HTERT RPE-1 (cell line): ENCODE measurements at regions not wholly inside any gene's neighbourhood (a gene's known extent, or its start where the extent isn't known, plus 50 kb on each side); places are given as distances from the start of the nearest gene placed in this dataset.

Source experiments
- in situ Hi-C: fragments of 300-500 bp; cut with MboI; formaldehyde crosslinking; loops from 4 replicates; pipeline ENCODE4 v1.14.3; 2020; ENCODE audit warnings: low sequenced_read_pairs

DNA sequence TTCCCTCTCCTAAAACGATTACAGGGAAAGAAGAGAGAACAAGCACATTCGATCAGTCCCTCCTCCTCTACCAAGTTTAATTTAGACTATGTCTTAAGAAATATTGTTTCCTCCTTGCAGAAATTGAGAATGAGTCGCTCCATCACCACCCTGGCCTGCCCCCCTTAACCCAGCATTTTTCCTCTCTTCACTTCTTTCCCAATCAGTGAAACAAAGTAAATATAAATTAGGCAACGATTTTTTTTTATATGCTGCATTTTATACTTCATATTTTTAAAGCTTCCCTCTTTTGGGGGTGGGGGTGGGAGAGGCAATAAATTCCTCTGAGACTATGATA is 300.0 kb downstream of the SPRY2 start:
- in situ Hi-C loops: no loop called here

DNA sequence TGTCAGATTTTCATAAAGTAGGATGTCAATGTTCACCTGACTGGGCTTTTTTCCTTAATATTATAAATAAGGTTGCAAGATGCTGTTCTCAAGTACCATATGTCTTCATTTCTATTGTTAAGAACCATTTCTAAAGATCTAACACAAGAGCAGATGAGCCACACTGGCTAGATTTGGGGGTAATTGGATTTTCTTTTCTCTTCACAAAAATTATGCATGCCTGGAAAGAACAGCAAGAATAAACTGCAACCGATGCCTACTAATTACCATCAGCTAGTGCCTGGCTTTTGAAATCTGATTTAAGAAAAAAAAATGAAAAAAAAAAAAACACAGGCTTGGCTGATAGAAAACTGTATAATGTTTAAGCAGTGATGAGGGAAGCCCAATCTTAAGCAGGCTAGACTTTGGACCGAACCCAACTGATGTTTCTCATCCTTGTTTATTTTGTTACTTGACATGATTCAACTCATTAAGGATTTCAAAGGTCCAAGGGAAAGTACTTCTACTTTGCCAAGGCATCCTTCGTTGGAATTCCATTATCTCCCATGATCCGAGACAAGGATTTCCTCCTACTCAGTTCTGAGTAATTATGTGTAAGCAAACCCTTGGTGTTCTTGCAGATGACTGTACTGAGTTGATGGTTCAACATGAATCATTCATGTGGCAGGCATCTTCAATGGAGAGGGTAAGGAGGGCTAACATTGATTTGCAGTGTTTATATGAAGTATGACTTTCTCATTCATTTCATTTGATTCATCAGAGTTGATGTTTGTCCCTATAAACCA is 300.5 kb downstream of the SPRY2 start:
- in situ Hi-C loops: no loop called here

GRCh38 chr13:80039000-80039399 is 301.9 kb downstream of the SPRY2 start:
- in situ Hi-C loops: no loop called here

DNA sequence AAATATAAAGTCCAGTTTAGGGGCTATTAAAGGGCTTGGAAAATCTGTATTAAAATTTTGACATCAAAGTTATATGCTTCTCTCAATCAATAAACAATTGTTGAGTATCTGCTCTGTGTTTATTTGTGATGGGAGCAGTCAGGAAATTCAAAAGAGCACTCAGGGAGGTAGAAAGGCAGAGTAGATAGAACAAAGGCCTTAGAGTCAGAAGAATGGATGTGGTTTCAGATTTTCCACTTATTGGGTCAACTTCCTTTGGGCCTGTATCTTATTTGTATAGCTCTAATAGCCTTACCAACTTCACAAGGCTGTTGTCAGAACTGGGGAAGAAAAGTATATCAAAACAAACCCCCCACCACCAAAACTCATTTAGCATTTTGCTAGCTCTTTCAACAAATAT is 302.6 kb downstream of the SPRY2 start:
- in situ Hi-C loops: no loop called here

DNA sequence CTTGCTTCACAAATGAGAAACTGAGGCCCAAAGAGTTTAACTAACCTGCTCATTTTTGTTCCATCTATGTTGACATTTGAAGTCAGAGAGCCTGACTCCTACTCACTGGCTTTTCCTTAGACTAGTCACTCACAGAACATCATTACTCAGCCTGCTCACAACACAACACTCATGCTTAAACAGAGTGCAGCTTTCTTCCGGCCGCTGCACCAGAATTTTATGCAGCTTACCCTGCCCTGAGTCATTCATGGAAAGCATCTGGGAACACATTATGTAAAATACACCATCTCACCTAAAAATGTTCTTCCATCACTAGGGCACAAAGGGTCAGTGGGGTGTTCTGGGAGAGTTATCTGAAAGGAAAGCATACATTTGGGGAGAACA is 303.4 kb downstream of the SPRY2 start:
- in situ Hi-C loops: no loop called here

DNA sequence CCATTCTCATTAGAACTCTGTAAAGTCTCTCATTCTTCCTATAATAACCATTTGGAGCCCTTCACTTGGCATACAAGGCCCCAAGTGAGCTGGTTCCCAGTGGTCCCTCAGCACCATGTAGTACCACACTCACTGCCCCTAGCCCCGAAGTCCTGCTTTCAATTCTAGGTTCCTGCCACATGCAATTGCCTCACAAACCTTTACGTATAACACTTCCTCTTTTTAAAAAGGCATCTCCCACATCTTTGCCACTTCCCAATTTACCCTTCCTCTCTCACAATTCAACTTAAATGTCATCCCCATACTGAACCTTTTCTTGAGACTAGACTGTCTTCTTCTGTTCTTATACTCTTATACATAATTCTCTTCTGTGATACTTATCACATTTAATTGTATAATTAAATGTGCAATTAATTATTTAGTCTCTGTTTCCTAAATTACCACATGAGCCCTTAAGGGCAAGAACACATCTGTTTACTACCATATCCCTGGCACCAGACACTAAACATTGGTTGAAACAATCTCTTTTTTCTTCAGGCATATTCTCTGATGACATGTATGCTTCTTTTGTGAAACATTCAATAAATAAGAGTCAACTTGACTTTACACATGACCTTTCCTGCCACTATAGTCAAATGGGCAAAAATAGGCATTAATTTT is 304.0 kb downstream of the SPRY2 start:
- in situ Hi-C loops: no loop called here

- in situ Hi-C loops: no loop called here
Measured at GRCh38 chr13:80035096-80035495, 305.8 kb downstream of the SPRY2 start.

DNA sequence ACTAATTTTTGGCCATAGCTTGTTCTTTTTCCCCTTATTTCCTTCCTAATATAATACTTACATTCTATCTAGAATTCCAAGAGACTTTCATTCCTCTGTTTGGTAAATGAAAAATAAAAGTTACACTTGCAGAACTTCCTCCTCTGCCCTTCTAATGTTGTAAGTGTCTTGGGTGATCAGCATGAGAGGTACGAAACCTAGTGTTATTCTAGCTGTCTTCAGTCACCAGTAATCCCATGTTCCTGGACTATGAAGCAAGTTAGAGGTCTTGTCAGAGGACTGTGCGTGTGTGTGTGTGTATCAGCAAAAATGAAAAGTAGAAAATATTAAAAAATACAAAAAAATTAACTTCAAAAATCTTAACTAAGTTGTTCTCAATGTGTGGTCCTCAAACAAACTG is 307.0 kb downstream of the SPRY2 start:
- in situ Hi-C loops: no loop called here

DNA sequence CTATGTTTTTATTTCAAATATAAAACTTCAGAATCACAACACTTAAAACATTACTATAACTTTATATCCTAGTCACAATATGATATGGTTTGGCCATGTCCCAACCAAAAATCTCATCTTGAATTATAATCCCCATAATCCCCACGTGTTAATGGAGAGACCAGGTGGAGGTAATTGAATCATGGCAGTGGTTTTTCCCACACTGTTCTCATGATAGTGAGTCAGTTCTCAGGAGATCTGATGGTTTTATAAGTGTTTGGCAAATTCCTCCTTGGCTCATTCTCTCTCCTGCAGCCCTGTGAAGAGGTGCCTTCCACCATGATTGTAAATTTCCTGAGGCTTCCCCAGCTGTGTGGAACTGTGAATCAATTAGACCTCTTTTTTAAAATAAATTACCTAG is 307.6 kb downstream of the SPRY2 start:
- in situ Hi-C loops: no loop called here

GRCh38 chr13:80030491-80030890 is 310.4 kb downstream of the SPRY2 start:
- in situ Hi-C loops: no loop called here

DNA sequence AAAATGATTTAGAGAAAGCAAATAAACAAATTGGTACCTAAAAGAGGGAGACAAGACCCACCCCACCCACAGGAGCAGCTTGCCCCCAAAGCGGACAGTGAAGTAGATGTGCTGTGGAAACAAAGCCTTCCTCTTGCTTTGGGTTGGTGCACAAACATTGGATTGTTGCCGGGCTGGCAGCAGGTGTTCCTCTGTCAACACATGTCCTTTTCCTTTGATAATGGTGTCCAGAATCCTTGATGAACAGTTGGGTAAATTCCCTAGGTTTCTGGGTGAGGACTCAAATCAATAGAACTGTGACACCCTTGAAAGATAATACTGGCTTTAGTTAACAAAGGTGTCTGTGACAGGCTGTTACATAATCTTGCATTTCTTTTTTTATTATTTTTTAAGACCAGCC is 311.8 kb downstream of the SPRY2 start:
- in situ Hi-C loops: no loop called here

- in situ Hi-C loops: no loop called here
Measured at GRCh38 chr13:80022146-80022545, 318.8 kb downstream of the SPRY2 start.

DNA sequence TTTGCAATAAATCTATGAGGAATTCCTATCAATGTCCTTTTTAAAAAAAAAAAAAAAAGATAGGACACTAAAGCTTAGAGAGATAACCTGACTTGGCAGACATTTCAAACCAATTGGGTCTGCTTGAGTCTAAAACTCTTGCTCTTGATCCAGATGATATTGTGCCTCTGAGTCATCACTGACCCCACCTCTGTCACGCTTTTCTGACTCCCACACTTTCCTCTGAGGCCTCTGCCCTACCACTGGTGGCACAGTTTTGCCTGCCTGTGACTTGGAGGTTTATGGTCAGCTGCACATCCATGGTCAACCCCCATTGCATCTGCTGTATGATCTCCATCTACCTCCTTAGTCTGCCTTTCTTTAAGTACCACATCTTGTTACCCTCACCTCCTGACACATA is 328.7 kb downstream of the SPRY2 start:
- in situ Hi-C loops: no loop called here

DNA sequence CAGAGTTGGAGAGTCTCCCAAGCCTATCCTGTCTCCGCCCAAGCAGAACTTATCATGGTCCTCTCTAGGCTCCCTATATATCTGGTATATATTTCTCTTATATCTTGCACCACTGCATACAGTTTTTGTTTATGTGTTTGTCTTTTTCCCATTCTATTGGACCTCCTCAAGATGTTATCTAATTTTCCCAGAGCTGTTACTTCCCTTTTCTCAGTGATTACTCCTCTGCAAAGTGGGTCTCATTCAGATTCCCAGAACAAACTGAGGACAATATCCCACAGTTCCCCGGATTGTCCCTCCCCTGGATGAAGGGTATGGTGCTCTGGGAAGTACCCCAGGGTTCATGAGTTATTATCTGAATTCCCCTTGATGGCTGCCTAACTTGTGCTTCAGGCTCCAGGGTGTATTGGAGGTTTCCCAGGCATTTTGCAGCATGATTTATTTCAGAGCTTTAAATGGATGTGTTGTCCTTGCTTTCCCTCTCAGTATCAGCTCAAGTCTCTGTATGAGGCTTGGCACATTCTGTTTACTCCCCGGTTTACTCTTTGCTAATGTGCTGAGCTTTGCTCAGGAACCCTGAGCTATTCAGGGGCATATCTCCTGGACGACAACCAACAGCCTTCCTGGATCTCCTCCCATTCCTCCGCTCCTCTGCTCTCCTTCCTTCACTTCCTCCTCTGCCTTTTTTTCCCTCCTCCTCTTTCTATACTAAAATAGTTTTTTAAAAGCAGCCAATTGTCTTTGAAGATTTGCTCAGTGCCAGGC is 329.3 kb downstream of the SPRY2 start:
- in situ Hi-C loops: no loop called here

- in situ Hi-C loops: no loop called here
Measured at GRCh38 chr13:80010846-80011245, 330.1 kb downstream of the SPRY2 start.

DNA sequence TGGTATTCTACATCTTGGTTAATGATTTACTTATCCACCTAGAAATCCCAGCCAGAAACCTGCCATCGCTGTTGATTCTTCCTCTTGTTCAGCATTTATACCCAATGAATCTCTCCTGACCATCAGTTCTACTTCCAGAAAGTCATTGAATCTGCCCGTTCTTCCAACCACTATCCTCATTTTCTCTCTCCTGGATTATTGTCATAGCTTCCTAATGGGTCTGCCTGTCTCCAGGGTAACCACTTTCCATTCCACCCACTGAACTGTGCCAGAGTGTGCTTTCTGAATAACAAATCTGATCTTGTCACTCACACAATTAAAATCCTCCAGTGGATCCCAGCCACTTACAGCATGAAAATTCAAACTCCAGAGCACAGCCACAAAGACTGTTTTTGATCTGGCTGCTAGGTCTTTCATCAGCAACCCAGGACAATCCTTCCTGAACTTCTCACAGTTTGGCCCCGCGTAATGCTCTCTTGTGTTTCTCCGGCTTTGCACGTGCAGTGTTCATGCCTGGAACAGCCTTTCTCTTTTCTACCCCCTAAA is 330.6 kb downstream of the SPRY2 start:
- in situ Hi-C loops: no loop called here

DNA sequence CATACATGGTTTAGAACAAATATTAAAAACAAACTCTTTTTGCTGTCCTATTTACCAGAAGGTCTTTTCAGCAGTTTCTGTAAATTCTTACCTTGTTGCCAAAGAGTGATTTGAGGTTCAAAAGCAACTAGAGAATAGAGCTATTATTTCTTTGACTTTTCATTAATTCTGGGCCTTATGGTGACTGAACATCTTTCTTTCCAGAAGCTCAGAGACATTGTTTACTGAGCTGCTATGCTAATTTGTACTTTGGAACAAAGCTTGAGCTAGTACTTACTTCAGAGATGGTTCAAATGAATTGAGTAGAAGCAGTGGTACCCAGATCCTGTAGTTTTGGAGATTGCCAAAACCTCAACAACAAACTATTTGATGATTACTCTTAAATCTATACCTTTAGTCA is 331.2 kb downstream of the SPRY2 start:
- in situ Hi-C loops: no loop called here

DNA sequence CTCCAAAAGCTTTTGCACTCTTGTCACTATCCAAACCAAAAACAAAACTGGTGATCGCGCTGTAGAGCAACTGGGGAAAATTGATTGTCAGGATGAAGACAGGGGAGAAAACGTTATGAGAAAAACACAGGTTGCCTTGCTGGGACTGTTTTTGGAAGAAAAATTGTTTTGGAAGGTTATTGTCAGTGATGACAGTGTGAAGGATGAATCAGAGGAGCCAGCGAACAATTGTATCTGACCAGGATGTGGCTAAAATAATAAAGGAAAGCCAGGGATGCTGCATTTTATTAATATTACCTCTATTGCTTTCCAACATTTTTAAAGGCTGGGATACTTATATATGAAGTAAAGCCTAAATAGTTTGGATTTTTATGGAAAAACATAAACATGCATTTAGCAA is 334.0 kb downstream of the SPRY2 start:
- in situ Hi-C loops: no loop called here

DNA sequence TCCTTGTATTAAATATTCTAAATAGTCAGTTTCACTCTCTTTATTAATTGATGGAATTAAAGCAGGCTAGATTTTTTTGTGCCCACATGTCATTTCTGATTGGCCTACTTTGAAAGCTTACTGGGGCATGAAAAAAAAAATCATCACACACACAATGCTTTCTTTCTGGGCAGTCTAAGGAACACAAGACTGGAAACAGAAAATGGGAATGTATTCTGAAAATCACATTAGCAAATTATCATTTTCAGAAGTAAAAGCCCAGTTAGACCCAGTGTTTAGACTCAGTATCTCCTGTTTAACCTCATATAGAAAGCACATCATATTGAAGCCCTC is 339.4 kb downstream of the SPRY2 start:
- in situ Hi-C loops: no loop called here

GRCh38 chr13:80000684-80001509 is 340.0 kb downstream of the SPRY2 start:
- in situ Hi-C loops: no loop called here

- in situ Hi-C loops: no loop called here
Measured at GRCh38 chr13:79999601-80000000, 341.3 kb downstream of the SPRY2 start.
